Fibroblast of skin of left quadriceps (primary cell): ENCODE measurements at regions not wholly inside any gene's neighbourhood (a gene's known extent, or its start where the extent isn't known, plus 50 kb on each side); places are given as distances from the start of the nearest gene placed in this dataset.
"Not testable (repeated sequence)": the region's sequence is repeated elsewhere in the genome, so short reads cannot be mapped to it uniquely, and the experiment has no call there.

Experiments
- DNase-seq, 2 experiments: peaks; one replicate each; pipeline ENCODE4 v3.0.0-alpha.2; 2013; ENCODE audit warnings: low read depth in 2 of 2

GRCh38 chr3:157857440-157857839, 248.8 kb downstream of the SHOX2 start:
- no peak for DNase-seq

GRCh38 chr3:157856078-157856939, 249.9 kb downstream of the SHOX2 start:
- DNase-seq: no peak

GRCh38 chr3:157845839-157846238, 260.4 kb downstream of the SHOX2 start:
- DNase-seq: not testable (repeated sequence)

GRCh38 chr3:157844800-157845565, 261.2 kb downstream of the SHOX2 start:
- peak; percentile 73 to 74 for DNase-seq

- DNase-seq: no peak
Measured at GRCh38 chr3:157844216-157844615, 262.0 kb downstream of the SHOX2 start.

GRCh38 chr3:157841029-157841428, 265.2 kb downstream of the SHOX2 start:
- DNase-seq: no peak

GRCh38 chr3:157840564-157840963, 265.7 kb downstream of the SHOX2 start:
- no peak for DNase-seq

- no peak for DNase-seq
Measured at GRCh38 chr3:157838457-157838856, 267.8 kb downstream of the SHOX2 start.

GRCh38 chr3:157837336-157837735, 268.9 kb downstream of the SHOX2 start:
- DNase-seq: peak in 1 of 2 experiments; percentile 28

GRCh38 chr3:157836022-157836421, 270.2 kb downstream of the SHOX2 start:
- no peak for DNase-seq

GRCh38 chr3:157832588-157832987, 273.6 kb downstream of the SHOX2 start:
- peak; percentile 75 for DNase-seq

GRCh38 chr3:157830556-157831236, 275.5 kb downstream of the SHOX2 start:
- no peak for DNase-seq

- DNase-seq: no peak
Measured at GRCh38 chr3:157829786-157830185, 276.4 kb downstream of the SHOX2 start.

GRCh38 chr3:157824281-157824680, 281.9 kb downstream of the SHOX2 start:
- DNase-seq: no peak

- no peak for DNase-seq
Measured at GRCh38 chr3:157823050-157823449, 283.2 kb downstream of the SHOX2 start.

GRCh38 chr3:157820157-157820517, 286.1 kb downstream of the SHOX2 start:
- DNase-seq: no peak

GRCh38 chr3:157819270-157820156, 286.7 kb downstream of the SHOX2 start:
- DNase-seq: no peak

- DNase-seq: no peak
Measured at GRCh38 chr3:157816896-157817295, 289.3 kb downstream of the SHOX2 start.

GRCh38 chr3:157816296-157816695, 289.9 kb downstream of the SHOX2 start:
- DNase-seq: no peak

GRCh38 chr3:157815739-157816138, 290.5 kb downstream of the SHOX2 start:
- no peak for DNase-seq
